Pons (tissue), 1 donor: ENCODE measurements at regions not wholly inside any gene's neighbourhood (a gene's known extent, or its start where the extent isn't known, plus 50 kb on each side); places are given as distances from the start of the nearest gene placed in this dataset.
A peak's percentile ranks its signal among the peaks of the same experiment; 100 is the strongest.

Experiments used
- DNase-seq: peaks from one replicate; pipeline ENCODE4 v3.0.0-alpha.2; 2016; ENCODE audit warnings: low spot score

GRCh38 chr5:113800686-113801085, 287.2 kb downstream of the YTHDC2 start:
- DNase-seq = no peak

- DNase-seq = no peak
Measured at GRCh38 chr5:113804264-113804663, 290.8 kb downstream of the YTHDC2 start.

- no peak for DNase-seq
Measured at GRCh38 chr5:113804943-113805342, 291.4 kb downstream of the YTHDC2 start.

- DNase-seq = peak; percentile 39
Measured at GRCh38 chr5:113806250-113806649, 292.8 kb downstream of the YTHDC2 start.

- peak; percentile 6 for DNase-seq
Measured at GRCh38 chr5:113806904-113807303, 293.4 kb downstream of the YTHDC2 start.

- DNase-seq = peak; percentile 11
Measured at GRCh38 chr5:113807427-113807991, 294.0 kb downstream of the YTHDC2 start.

- no peak for DNase-seq
Measured at GRCh38 chr5:113808956-113809355, 295.5 kb downstream of the YTHDC2 start.

- no peak for DNase-seq
Measured at GRCh38 chr5:113809626-113810025, 296.1 kb downstream of the YTHDC2 start.

GRCh38 chr5:113813466-113813865, 300.0 kb downstream of the YTHDC2 start:
- DNase-seq = no peak

GRCh38 chr5:113817683-113818082, 304.2 kb downstream of the YTHDC2 start:
- no peak for DNase-seq

- DNase-seq = no peak
Measured at GRCh38 chr5:113823696-113824095, 310.2 kb downstream of the YTHDC2 start.

- DNase-seq = no peak
Measured at GRCh38 chr5:113824307-113824706, 310.8 kb downstream of the YTHDC2 start.

GRCh38 chr5:113825176-113825575, 311.7 kb downstream of the YTHDC2 start:
- DNase-seq = no peak

GRCh38 chr5:113846941-113847340, 333.4 kb downstream of the YTHDC2 start:
- no peak for DNase-seq

- no peak for DNase-seq
Measured at GRCh38 chr5:113864437-113864836, 350.9 kb downstream of the YTHDC2 start.

GRCh38 chr5:113866763-113867162, 353.3 kb downstream of the YTHDC2 start:
- no peak for DNase-seq

GRCh38 chr5:113869611-113870010, 356.1 kb downstream of the YTHDC2 start:
- DNase-seq = no peak

- DNase-seq = no peak
Measured at GRCh38 chr5:113871972-113872371, 358.5 kb downstream of the YTHDC2 start.

GRCh38 chr5:113875096-113875495, 361.6 kb downstream of the YTHDC2 start:
- DNase-seq = no peak

- no peak for DNase-seq
Measured at GRCh38 chr5:113891491-113891890, 378.0 kb downstream of the YTHDC2 start.

- no peak for DNase-seq
Measured at GRCh38 chr5:113896789-113897188, 383.3 kb downstream of the YTHDC2 start.

- DNase-seq = no peak
Measured at GRCh38 chr5:113897748-113898147, 384.3 kb downstream of the YTHDC2 start.

- DNase-seq = no peak
Measured at GRCh38 chr5:113900141-113900540, 386.6 kb downstream of the YTHDC2 start.

GRCh38 chr5:113900816-113901215, 387.3 kb downstream of the YTHDC2 start:
- DNase-seq = peak; percentile 14

- DNase-seq = no peak
Measured at GRCh38 chr5:113901718-113902117, 388.2 kb downstream of the YTHDC2 start.
